Caco-2 (cell line): ENCODE measurements at regions not wholly inside any gene's neighbourhood (a gene's known extent, or its start where the extent isn't known, plus 50 kb on each side); places are given as distances from the start of the nearest gene placed in this dataset.

ENCODE experiments used
- BruUV-seq: library from RNA; stranded (reverse); fragments of 400-500 nt; replicated peaks from 2 replicates; lab custom pipeline; 2021; lab: Mats Ljungman, UMichigan
- CTCF ChIA-PET: fragments of 300-600 bp; sonication (Branson Sonifier 250); formaldehyde crosslinking; loops from one replicate; lab custom pipeline; 2022; ENCODE audit warnings: antibody characterized with exemption; lab: Charles Lee
- POLR2A ChIA-PET: fragments of 300-600 bp; sonication (Branson Sonifier 250); formaldehyde crosslinking; loops from one replicate; lab custom pipeline; 2022; ENCODE audit warnings: antibody characterized with exemption; lab: Charles Lee
- DNase-seq, 2 experiments: peaks; one replicate each; pipeline versions ENCODE4 v3.0.0 to v3.0.0-alpha.2; 2020 to 2022
- H3K27me3 ChIP-seq: replicated peaks from 2 replicates; pipeline ENCODE4 v1.6.0; 2011; ENCODE audit warnings: low read length; ENCODE audit not compliant: control insufficient read depth, insufficient read depth
- H3K36me3 ChIP-seq: 2 replicates; pipeline ENCODE4 v1.5.1; 2011; ENCODE audit warnings: low read length; ENCODE audit not compliant: control insufficient read depth, insufficient read depth
- H3K4me1 ChIP-seq: fragments of 250-450 bp; sonication (Bioruptor Pico); 2 replicates; pipeline ENCODE4 v1.5.1; 2020; ENCODE audit warnings: mild to moderate bottlenecking
- H3K4me3 ChIP-seq: 2 replicates; pipeline ENCODE4 v1.5.1; 2011; ENCODE audit warnings: low read depth, mild to moderate bottlenecking, control low read depth, low read length
- H3K9me3 ChIP-seq: fragments of 250-450 bp; sonication (Bioruptor Pico); 2 replicates; pipeline ENCODE4 v1.5.1; 2020; ENCODE audit warnings: mild to moderate bottlenecking, moderate library complexity
- H3K27ac Mint-ChIP-seq: one replicate; pipeline ENCODE4 v1.8.0; 2022; ENCODE audit warnings: mixed read lengths; ENCODE audit not compliant: unreplicated experiment
- H3K27me3 Mint-ChIP-seq: one replicate; pipeline ENCODE4 v1.8.0; 2022; ENCODE audit warnings: mixed read lengths; ENCODE audit not compliant: insufficient read depth, unreplicated experiment
- H3K36me3 Mint-ChIP-seq: one replicate; pipeline ENCODE4 v1.8.0; 2022; ENCODE audit warnings: mild to moderate bottlenecking, mixed read lengths; ENCODE audit not compliant: insufficient read depth, unreplicated experiment
- H3K4me1 Mint-ChIP-seq: one replicate; pipeline ENCODE4 v1.8.0; 2022; ENCODE audit warnings: low read depth, mixed read lengths; ENCODE audit not compliant: unreplicated experiment
- H3K4me3 Mint-ChIP-seq: one replicate; pipeline ENCODE4 v1.8.0; 2022; ENCODE audit warnings: mild to moderate bottlenecking, moderate library complexity, mixed read lengths; ENCODE audit not compliant: unreplicated experiment
- H3K9me3 Mint-ChIP-seq: one replicate; pipeline ENCODE4 v1.8.0; 2022; ENCODE audit warnings: mixed read lengths; ENCODE audit not compliant: unreplicated experiment
- CTCF ChIP-seq, 2 experiments: fragments of 200-600 bp in 1 of 2; IDR thresholded peaks; 1 replicate in 1 of 2; 2 replicates in 1 of 2; pipeline versions ENCODE4 v1.5.1 to v1.8.0; 2011 to 2022; ENCODE audit warnings: antibody characterized with exemption in 1 of 2, control low read depth in 1 of 2, inconsistent platforms in 1 of 2, low read depth in 1 of 2, low read length in 1 of 2, mild to moderate bottlenecking in 1 of 2, moderate library complexity in 1 of 2; ENCODE audit not compliant: insufficient read depth in 1 of 2, severe bottlenecking in 1 of 2, unreplicated experiment in 1 of 2
- intact Hi-C: fragments of 100-400 bp; cut with micrococcal nuclease; formaldehyde crosslinking; loops from one replicate; pipeline ENCODE4 v1.10.0; 2022; ENCODE audit not compliant: unreplicated experiment

DNA sequence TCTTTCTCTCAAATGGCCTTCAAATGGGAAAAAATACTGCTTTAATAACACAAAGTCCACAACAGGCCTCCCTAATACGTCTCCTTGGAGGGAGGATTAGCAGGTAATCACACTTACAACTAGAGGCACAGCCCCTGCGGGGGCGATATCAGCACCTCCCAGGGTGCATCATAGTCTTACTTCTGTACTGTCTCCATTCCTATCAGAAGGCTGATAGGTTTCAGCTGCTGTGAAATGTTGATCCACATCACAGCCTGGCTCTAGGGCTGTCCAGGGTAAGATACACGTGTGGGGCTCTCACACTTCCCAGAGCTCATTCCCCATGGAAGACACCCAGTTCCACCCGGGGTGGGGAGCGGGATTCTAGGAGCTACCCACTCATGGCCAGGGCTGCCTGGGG, 139.1 kb upstream of the SFSWAP start:
- Mint-ChIP-seq H3K27ac (no peak overlapping the region), H3K4me1 (no peaks in the 10 kb centered on the region), H3K27me3 (peaks cover 36% of the 10 kb centered on the region), H3K36me3 (no peaks in the 10 kb centered on the region), H3K9me3 (peaks cover 10% of the 10 kb centered on the region), H3K4me3 (no peak overlapping the region)
- ChIA-PET CTCF (interaction anchor here (0.6 kb wide), 1 partner anchor 232 kb away, joined by 4 read pairs; no protein-coding TSS in a partner anchor), POLR2A (no interaction called here)
- H3K4me3 ChIP-seq = no peak overlapping the region
- no peak for DNase-seq
- TF ChIP-seq CTCF (IDR thresholded peaks at IDR 0.05; ENCODE audit: insufficient read depth in 1 of 2, low read depth in 1 of 2, low read length in 1 of 2, severe bottlenecking in 1 of 2, unreplicated experiment in 1 of 2) = no peak
- H3K4me1 ChIP-seq = no peaks in the 10 kb centered on the region
- no peaks in the 10 kb centered on the region for H3K36me3 ChIP-seq
- intact Hi-C loops = no loop called here
- no TSS peak for BruUV-seq
- H3K27me3 ChIP-seq = no peaks in the 10 kb centered on the region; the same call in 1 of the 2 replicates
- H3K9me3 ChIP-seq = no peaks in the 10 kb centered on the region

GRCh38 chr12:131572626-131573025, 138.3 kb upstream of the SFSWAP start:
- H3K9me3 ChIP-seq = no peaks in the 10 kb centered on the region
- no peak for DNase-seq
- no peak for TF ChIP-seq CTCF (IDR thresholded peaks at IDR 0.05; ENCODE audit: insufficient read depth in 1 of 2, low read depth in 1 of 2, low read length in 1 of 2, severe bottlenecking in 1 of 2, unreplicated experiment in 1 of 2)
- H3K4me1 ChIP-seq = no peaks in the 10 kb centered on the region
- intact Hi-C loops = no loop called here
- Mint-ChIP-seq H3K4me1 (no peaks in the 10 kb centered on the region), H3K9me3 (peaks cover 12% of the 10 kb centered on the region), H3K27me3 (peaks cover 36% of the 10 kb centered on the region), H3K4me3 (no peak overlapping the region), H3K27ac (no peak overlapping the region), H3K36me3 (no peaks in the 10 kb centered on the region)
- no peaks in the 10 kb centered on the region for H3K36me3 ChIP-seq
- H3K27me3 ChIP-seq = no peaks in the 10 kb centered on the region; the same call in 1 of the 2 replicates
- POLR2A ChIA-PET = no interaction called here
- CTCF ChIA-PET = no interaction called here
- H3K4me3 ChIP-seq = no peak overlapping the region
- BruUV-seq = no TSS peak

- no peak overlapping the region for H3K27ac Mint-ChIP-seq
- no peak for TF ChIP-seq CTCF (IDR thresholded peaks at IDR 0.05; ENCODE audit: insufficient read depth in 1 of 2, low read depth in 1 of 2, low read length in 1 of 2, severe bottlenecking in 1 of 2, unreplicated experiment in 1 of 2)
- H3K9me3 Mint-ChIP-seq = peaks cover 12% of the 10 kb centered on the region
- Histone ChIP-seq H3K4me1 (no peaks in the 10 kb centered on the region), H3K4me3 (no peak overlapping the region), H3K36me3 (no peaks in the 10 kb centered on the region), H3K27me3 (no peaks in the 10 kb centered on the region; the same call in 1 of the 2 replicates), H3K9me3 (no peaks in the 10 kb centered on the region)
- DNase-seq = no peak
- POLR2A ChIA-PET = no interaction called here
- no peaks in the 10 kb centered on the region for H3K4me1 Mint-ChIP-seq
- BruUV-seq = no TSS peak
- intact Hi-C loops = no loop called here
- no peaks in the 10 kb centered on the region for H3K36me3 Mint-ChIP-seq
- CTCF ChIA-PET = no interaction called here
- peaks cover 36% of the 10 kb centered on the region for H3K27me3 Mint-ChIP-seq
- no peak overlapping the region for H3K4me3 Mint-ChIP-seq
Measured at GRCh38 chr12:131573631-131574394, 137.1 kb upstream of the SFSWAP start.
